Subcutaneous abdominal adipose tissue (tissue), 5 donors: ENCODE measurements at regions not wholly inside any gene's neighbourhood (a gene's known extent, or its start where the extent isn't known, plus 50 kb on each side); places are given as distances from the start of the nearest gene placed in this dataset.

ENCODE experiments used
- H3K27ac ChIP-seq: one replicate; pipeline ENCODE4 v1.7.0; 2013; ENCODE audit warnings: low read depth, mild to moderate bottlenecking, inconsistent platforms, low read length, moderate library complexity
- H3K27me3 ChIP-seq, 5 donors: one replicate each; pipeline ENCODE4 v1.7.0; 2013; ENCODE audit warnings: low read length in 5 of 5, inconsistent platforms in 1 of 5; ENCODE audit not compliant: control insufficient read depth in 5 of 5, insufficient read depth in 4 of 5
- H3K36me3 ChIP-seq, 5 donors: one replicate each; pipeline ENCODE4 v1.7.0; 2013; ENCODE audit warnings: low read length in 5 of 5; ENCODE audit not compliant: control insufficient read depth in 5 of 5, insufficient read depth in 5 of 5
- H3K4me1 ChIP-seq, 5 donors: one replicate each; pipeline ENCODE4 v1.7.0; 2013; ENCODE audit warnings: low read length in 5 of 5, mild to moderate bottlenecking in 3 of 5, moderate library complexity in 1 of 5; ENCODE audit not compliant: control insufficient read depth in 5 of 5, insufficient read depth in 5 of 5
- H3K4me3 ChIP-seq, 5 donors: one replicate each; pipeline ENCODE4 v1.7.0; 2013; ENCODE audit warnings: low read length in 5 of 5, low read depth in 1 of 5
- H3K9ac ChIP-seq, 5 donors: one replicate each; pipeline ENCODE4 v1.7.0; 2013; ENCODE audit warnings: low read length in 5 of 5, mild to moderate bottlenecking in 4 of 5, moderate library complexity in 3 of 5
- H3K9me3 ChIP-seq, 5 donors: one replicate each; pipeline ENCODE4 v1.7.0; 2013; ENCODE audit warnings: low read length in 5 of 5; ENCODE audit not compliant: control insufficient read depth in 5 of 5
- donor health status: healthy.
- donor health status: healthy.
- donor health status: healthy.
- donor health status: healthy.
- donor health status: healthy.

GRCh38 chr7:26043801-26044200 is 108.2 kb upstream of the NFE2L3 start:
- H3K9me3 ChIP-seq, result no peaks in the 10 kb centered on the region
- no peaks in the 10 kb centered on the region for H3K4me1 ChIP-seq
- no peak overlapping the region for H3K4me3 ChIP-seq
- no peak overlapping the region for H3K27ac ChIP-seq
- no peaks in the 10 kb centered on the region for H3K36me3 ChIP-seq
- H3K9ac ChIP-seq, result no peak overlapping the region
- peaks cover 0 to 9% (median 4%) of the 10 kb centered on the region in 5 donors for H3K27me3 ChIP-seq

- no peak overlapping the region for H3K27ac ChIP-seq
- no peak overlapping the region for H3K9ac ChIP-seq
- no peaks in the 10 kb centered on the region for H3K4me1 ChIP-seq
- no peaks in the 10 kb centered on the region for H3K9me3 ChIP-seq
- no peak overlapping the region for H3K4me3 ChIP-seq
- peaks cover 0 to 9% (median 4%) of the 10 kb centered on the region in 5 donors for H3K27me3 ChIP-seq
- H3K36me3 ChIP-seq, result no peaks in the 10 kb centered on the region
Measured at GRCh38 chr7:26044320-26044719, 107.7 kb upstream of the NFE2L3 start.

- Histone ChIP-seq H3K36me3 (no peaks in the 10 kb centered on the region), H3K9me3 (no peaks in the 10 kb centered on the region), H3K27me3 (peaks cover 0 to 2% (median 0%) of the 10 kb centered on the region in 5 donors), H3K9ac (no peak overlapping the region), H3K27ac (no peak overlapping the region), H3K4me3 (no peak overlapping the region), H3K4me1 (no peaks in the 10 kb centered on the region)
Measured at GRCh38 chr7:26046150-26046549, 105.8 kb upstream of the NFE2L3 start.

- no peak overlapping the region for H3K27ac ChIP-seq
- H3K4me1 ChIP-seq, result no peaks in the 10 kb centered on the region
- no peak overlapping the region for H3K4me3 ChIP-seq
- H3K9me3 ChIP-seq, result no peaks in the 10 kb centered on the region
- peaks cover 0 to 2% (median 0%) of the 10 kb centered on the region in 5 donors for H3K27me3 ChIP-seq
- H3K36me3 ChIP-seq, result no peaks in the 10 kb centered on the region
- no peak overlapping the region for H3K9ac ChIP-seq
Measured at GRCh38 chr7:26046878-26047277, 105.1 kb upstream of the NFE2L3 start.

GRCh38 chr7:26048663-26049062 is 103.3 kb upstream of the NFE2L3 start:
- Histone ChIP-seq H3K36me3 (no peaks in the 10 kb centered on the region), H3K9ac (no peak overlapping the region), H3K4me1 (no peaks in the 10 kb centered on the region), H3K27ac (no peak overlapping the region), H3K4me3 (no peak overlapping the region), H3K27me3 (no peaks in the 10 kb centered on the region), H3K9me3 (peaks cover 0 to 6% (median 0%) of the 10 kb centered on the region in 5 donors)

- Histone ChIP-seq H3K9ac (no peak overlapping the region), H3K36me3 (no peaks in the 10 kb centered on the region), H3K4me3 (no peak overlapping the region), H3K4me1 (no peaks in the 10 kb centered on the region), H3K27me3 (no peaks in the 10 kb centered on the region), H3K27ac (no peak overlapping the region), H3K9me3 (peaks cover 0 to 7% (median 0%) of the 10 kb centered on the region in 5 donors)
Measured at GRCh38 chr7:26049081-26049480, 102.9 kb upstream of the NFE2L3 start.

- H3K9ac ChIP-seq, result no peak overlapping the region
- no peaks in the 10 kb centered on the region for H3K36me3 ChIP-seq
- no peaks in the 10 kb centered on the region for H3K4me1 ChIP-seq
- peaks cover 0 to 7% (median 0%) of the 10 kb centered on the region in 5 donors for H3K9me3 ChIP-seq
- no peaks in the 10 kb centered on the region for H3K27me3 ChIP-seq
- H3K27ac ChIP-seq, result no peak overlapping the region
- no peak overlapping the region for H3K4me3 ChIP-seq
Measured at GRCh38 chr7:26051021-26051420, 101.0 kb upstream of the NFE2L3 start.

GRCh38 chr7:26052706-26053105 is 99.3 kb upstream of the NFE2L3 start:
- H3K9me3 ChIP-seq, result peaks cover 0 to 7% (median 0%) of the 10 kb centered on the region in 5 donors
- no peak overlapping the region for H3K4me3 ChIP-seq
- peaks cover 0 to 4% (median 0%) of the 10 kb centered on the region in 5 donors for H3K27me3 ChIP-seq
- no peak overlapping the region for H3K27ac ChIP-seq
- H3K36me3 ChIP-seq, result no peaks in the 10 kb centered on the region
- no peak overlapping the region for H3K9ac ChIP-seq
- no peaks in the 10 kb centered on the region for H3K4me1 ChIP-seq

- H3K27me3 ChIP-seq, result peaks cover 0 to 4% (median 0%) of the 10 kb centered on the region in 5 donors
- peaks cover 0 to 7% (median 0%) of the 10 kb centered on the region in 5 donors for H3K9me3 ChIP-seq
- H3K4me1 ChIP-seq, result no peaks in the 10 kb centered on the region
- no peaks in the 10 kb centered on the region for H3K36me3 ChIP-seq
- H3K9ac ChIP-seq, result no peak overlapping the region
- H3K4me3 ChIP-seq, result no peak overlapping the region
- no peak overlapping the region for H3K27ac ChIP-seq
Measured at GRCh38 chr7:26054386-26054785, 97.6 kb upstream of the NFE2L3 start.

GRCh38 chr7:26055241-26055640 is 96.8 kb upstream of the NFE2L3 start:
- H3K4me1 ChIP-seq, result no peaks in the 10 kb centered on the region
- peaks cover 0 to 4% (median 0%) of the 10 kb centered on the region in 5 donors for H3K27me3 ChIP-seq
- H3K4me3 ChIP-seq, result no peak overlapping the region
- peaks cover 0 to 7% (median 0%) of the 10 kb centered on the region in 5 donors for H3K9me3 ChIP-seq
- H3K9ac ChIP-seq, result no peak overlapping the region
- H3K27ac ChIP-seq, result no peak overlapping the region
- H3K36me3 ChIP-seq, result no peaks in the 10 kb centered on the region
